ENCODE measurements at regions not wholly inside any gene's neighbourhood (a gene's known extent, or its start where the extent isn't known, plus 50 kb on each side); places are given as distances from the start of the nearest gene placed in this dataset.
"Not testable (repeated sequence)": the region's sequence is repeated elsewhere in the genome, so short reads cannot be mapped to it uniquely, and the experiment has no call there.

- DNase-seq (ENCODE audit: low spot score) = no peak
Observed at GRCh38 chr1:172754609-172755008, 95.7 kb downstream of the FASLG start.

GRCh38 chr1:172755099-172755498 lies 96.2 kb downstream of the FASLG start:
- DNase-seq (ENCODE audit: low spot score) = no peak

- DNase-seq (ENCODE audit: low spot score) = no peak
Observed at GRCh38 chr1:172756024-172756423, 97.1 kb downstream of the FASLG start.

- no peak for DNase-seq (ENCODE audit: low spot score)
Observed at GRCh38 chr1:172758259-172758658, 99.4 kb downstream of the FASLG start.

- DNase-seq (ENCODE audit: low spot score) = no peak
Observed at GRCh38 chr1:172760121-172760520, 101.2 kb downstream of the FASLG start.

GRCh38 chr1:172761581-172762486 lies 102.9 kb downstream of the FASLG start:
- DNase-seq (ENCODE audit: low spot score) = no peak

GRCh38 chr1:172763057-172763456 lies 104.2 kb downstream of the FASLG start:
- no peak for DNase-seq (ENCODE audit: low spot score)

- no peak for DNase-seq (ENCODE audit: low spot score)
Observed at GRCh38 chr1:172764378-172764777, 105.5 kb downstream of the FASLG start.

GRCh38 chr1:172766462-172766861 lies 107.6 kb downstream of the FASLG start:
- DNase-seq (ENCODE audit: low spot score) = no peak

GRCh38 chr1:172770071-172770470 lies 111.2 kb downstream of the FASLG start:
- DNase-seq (ENCODE audit: low spot score) = no peak

- DNase-seq (ENCODE audit: low spot score) = no peak
Observed at GRCh38 chr1:172774561-172774960, 115.7 kb downstream of the FASLG start.

GRCh38 chr1:172775606-172776005 lies 116.7 kb downstream of the FASLG start:
- peak; percentile 13 for DNase-seq (ENCODE audit: low spot score)

GRCh38 chr1:172776071-172776470 lies 117.2 kb downstream of the FASLG start:
- no peak for DNase-seq (ENCODE audit: low spot score)

GRCh38 chr1:172777767-172778166 lies 118.9 kb downstream of the FASLG start:
- DNase-seq (ENCODE audit: low spot score) = no peak

- no peak for DNase-seq (ENCODE audit: low spot score)
Observed at GRCh38 chr1:172778456-172779455, 119.9 kb downstream of the FASLG start.

- no peak for DNase-seq (ENCODE audit: low spot score)
Observed at GRCh38 chr1:172779491-172779890, 120.6 kb downstream of the FASLG start.

GRCh38 chr1:172781513-172782140 lies 122.7 kb downstream of the FASLG start:
- no peak for DNase-seq (ENCODE audit: low spot score)

GRCh38 chr1:172789840-172790239 lies 130.9 kb downstream of the FASLG start:
- no peak for DNase-seq (ENCODE audit: low spot score)

- no peak for DNase-seq (ENCODE audit: low spot score)
Observed at GRCh38 chr1:172790245-172790644, 131.3 kb downstream of the FASLG start.

- no peak for DNase-seq (ENCODE audit: low spot score)
Observed at GRCh38 chr1:172793823-172794222, 134.9 kb downstream of the FASLG start.

- DNase-seq (ENCODE audit: low spot score) = no peak
Observed at GRCh38 chr1:172795741-172796140, 136.8 kb downstream of the FASLG start.

- DNase-seq (ENCODE audit: low spot score) = not testable (repeated sequence)
Observed at GRCh38 chr1:172799804-172800203, 140.9 kb downstream of the FASLG start.
